Activated CD8-positive, alpha-beta memory T cell treated with anti-CD3 and anti-CD28 coated beads, Interleukin-2, amount 10 ng/mL, durations not matched to agents 7 days and 5 days (primary cell): ENCODE measurements at regions not wholly inside any gene's neighbourhood (a gene's known extent, or its start where the extent isn't known, plus 50 kb on each side); places are given as distances from the start of the nearest gene placed in this dataset.

Source experiments
- ATAC-seq: fragments of 150-1000 bp; cut with Tn5 transposase; one replicate; pipeline ENCODE4 v1.10.0; 2021; ENCODE audit warnings: moderate library complexity
- CTCF ChIA-PET: fragments of 350-600 bp; sonication (Branson Sonifier 250); formaldehyde crosslinking; loops from one replicate; lab custom pipeline; 2021; ENCODE audit warnings: antibody characterized with exemption; lab: Charles Lee
- DNase-seq: peaks from one replicate; pipeline ENCODE4 v3.0.0-alpha.2; 2020
- H3K27ac Mint-ChIP-seq: one replicate; pipeline ENCODE4 v1.8.0; 2021; ENCODE audit warnings: mild to moderate bottlenecking, mixed read lengths
- H3K27me3 Mint-ChIP-seq: one replicate; pipeline ENCODE4 v1.8.0; 2021; ENCODE audit warnings: mixed read lengths
- H3K36me3 Mint-ChIP-seq: one replicate; pipeline ENCODE4 v1.8.0; 2021; ENCODE audit warnings: mild to moderate bottlenecking, mixed read lengths
- H3K4me1 Mint-ChIP-seq: one replicate; pipeline ENCODE4 v1.8.0; 2021; ENCODE audit warnings: mixed read lengths
- H3K4me3 Mint-ChIP-seq: one replicate; pipeline ENCODE4 v1.8.0; 2021; ENCODE audit warnings: mild to moderate bottlenecking, moderate library complexity, mixed read lengths
- H3K9me3 Mint-ChIP-seq: one replicate; pipeline ENCODE4 v1.8.0; 2022; ENCODE audit warnings: low read depth, mixed read lengths

GRCh38 chr5:166398131-166398530, 1893.3 kb upstream of the WWC1 start:
- CTCF ChIA-PET, result no interaction called here
- DNase-seq, result no peak
- no peaks in the 10 kb centered on the region for H3K36me3 Mint-ChIP-seq
- no peak overlapping the region for H3K27ac Mint-ChIP-seq
- ATAC-seq, result no peak
- no peak overlapping the region for H3K4me3 Mint-ChIP-seq
- H3K9me3 Mint-ChIP-seq, result peaks cover 12% of the 10 kb centered on the region
- H3K4me1 Mint-ChIP-seq, result no peaks in the 10 kb centered on the region
- no peaks in the 10 kb centered on the region for H3K27me3 Mint-ChIP-seq

- no peaks in the 10 kb centered on the region for H3K4me1 Mint-ChIP-seq
- CTCF ChIA-PET, result no interaction called here
- H3K4me3 Mint-ChIP-seq, result no peak overlapping the region
- H3K36me3 Mint-ChIP-seq, result no peaks in the 10 kb centered on the region
- H3K27me3 Mint-ChIP-seq, result no peaks in the 10 kb centered on the region
- DNase-seq (no peak), ATAC-seq (no peak)
- no peak overlapping the region for H3K27ac Mint-ChIP-seq
- H3K9me3 Mint-ChIP-seq, result peaks cover 10% of the 10 kb centered on the region
Observed at GRCh38 chr5:166399781-166400180, 1891.7 kb upstream of the WWC1 start.

GRCh38 chr5:166401391-166401790, 1890.1 kb upstream of the WWC1 start:
- no peaks in the 10 kb centered on the region for H3K36me3 Mint-ChIP-seq
- ATAC-seq (no peak), DNase-seq (no peak)
- no peak overlapping the region for H3K4me3 Mint-ChIP-seq
- no peak overlapping the region for H3K27ac Mint-ChIP-seq
- no peaks in the 10 kb centered on the region for H3K27me3 Mint-ChIP-seq
- CTCF ChIA-PET, result no interaction called here
- no peaks in the 10 kb centered on the region for H3K4me1 Mint-ChIP-seq
- peaks cover 10% of the 10 kb centered on the region for H3K9me3 Mint-ChIP-seq

- Mint-ChIP-seq H3K36me3 (no peaks in the 10 kb centered on the region), H3K27me3 (no peaks in the 10 kb centered on the region), H3K4me1 (no peaks in the 10 kb centered on the region), H3K27ac (no peak overlapping the region), H3K9me3 (peaks cover 16% of the 10 kb centered on the region), H3K4me3 (no peak overlapping the region)
- DNase-seq, result no peak
- CTCF ChIA-PET, result no interaction called here
- no peak for ATAC-seq
Observed at GRCh38 chr5:166412191-166412590, 1879.3 kb upstream of the WWC1 start.

GRCh38 chr5:166427211-166427610, 1864.2 kb upstream of the WWC1 start:
- no peaks in the 10 kb centered on the region for H3K36me3 Mint-ChIP-seq
- DNase-seq (no peak), ATAC-seq (no peak)
- CTCF ChIA-PET, result no interaction called here
- no peak overlapping the region for H3K27ac Mint-ChIP-seq
- H3K4me3 Mint-ChIP-seq, result no peak overlapping the region
- H3K9me3 Mint-ChIP-seq, result peaks cover 5% of the 10 kb centered on the region
- no peaks in the 10 kb centered on the region for H3K27me3 Mint-ChIP-seq
- no peaks in the 10 kb centered on the region for H3K4me1 Mint-ChIP-seq

- no peaks in the 10 kb centered on the region for H3K36me3 Mint-ChIP-seq
- DNase-seq (no peak), ATAC-seq (no peak)
- H3K27ac Mint-ChIP-seq, result no peak overlapping the region
- no peak overlapping the region for H3K4me3 Mint-ChIP-seq
- H3K27me3 Mint-ChIP-seq, result no peaks in the 10 kb centered on the region
- peaks cover 7% of the 10 kb centered on the region for H3K9me3 Mint-ChIP-seq
- CTCF ChIA-PET, result no interaction called here
- H3K4me1 Mint-ChIP-seq, result no peaks in the 10 kb centered on the region
Observed at GRCh38 chr5:166428264-166428803, 1863.1 kb upstream of the WWC1 start.

- H3K4me1 Mint-ChIP-seq, result no peaks in the 10 kb centered on the region
- H3K9me3 Mint-ChIP-seq, result peaks cover 11% of the 10 kb centered on the region
- no peak overlapping the region for H3K4me3 Mint-ChIP-seq
- H3K27ac Mint-ChIP-seq, result no peak overlapping the region
- ATAC-seq (no peak), DNase-seq (no peak)
- H3K27me3 Mint-ChIP-seq, result no peaks in the 10 kb centered on the region
- H3K36me3 Mint-ChIP-seq, result no peaks in the 10 kb centered on the region
- CTCF ChIA-PET, result no interaction called here
Observed at GRCh38 chr5:166430491-166431319, 1860.7 kb upstream of the WWC1 start.

- Mint-ChIP-seq H3K36me3 (no peaks in the 10 kb centered on the region), H3K9me3 (peaks cover 11% of the 10 kb centered on the region), H3K4me3 (no peak overlapping the region), H3K4me1 (no peaks in the 10 kb centered on the region), H3K27me3 (no peaks in the 10 kb centered on the region), H3K27ac (no peak overlapping the region)
- DNase-seq, result no peak
- CTCF ChIA-PET, result no interaction called here
- no peak for ATAC-seq
Observed at GRCh38 chr5:166431456-166431855, 1860.0 kb upstream of the WWC1 start.

- CTCF ChIA-PET, result no interaction called here
- no peak for DNase-seq
- H3K36me3 Mint-ChIP-seq, result no peaks in the 10 kb centered on the region
- no peak overlapping the region for H3K27ac Mint-ChIP-seq
- H3K27me3 Mint-ChIP-seq, result no peaks in the 10 kb centered on the region
- H3K9me3 Mint-ChIP-seq, result peaks cover 10% of the 10 kb centered on the region
- H3K4me3 Mint-ChIP-seq, result no peak overlapping the region
- ATAC-seq, result no peak
- no peaks in the 10 kb centered on the region for H3K4me1 Mint-ChIP-seq
Observed at GRCh38 chr5:166433679-166434078, 1857.8 kb upstream of the WWC1 start.

- H3K4me1 Mint-ChIP-seq, result no peaks in the 10 kb centered on the region
- H3K9me3 Mint-ChIP-seq, result peaks cover 6% of the 10 kb centered on the region
- H3K27me3 Mint-ChIP-seq, result no peaks in the 10 kb centered on the region
- no peak for DNase-seq
- H3K4me3 Mint-ChIP-seq, result no peak overlapping the region
- no peak for ATAC-seq
- no peaks in the 10 kb centered on the region for H3K36me3 Mint-ChIP-seq
- CTCF ChIA-PET, result no interaction called here
- H3K27ac Mint-ChIP-seq, result no peak overlapping the region
Observed at GRCh38 chr5:166436872-166437271, 1854.6 kb upstream of the WWC1 start.

GRCh38 chr5:166486348-166486747, 1805.1 kb upstream of the WWC1 start:
- Mint-ChIP-seq H3K27ac (no peak overlapping the region), H3K4me1 (no peaks in the 10 kb centered on the region), H3K27me3 (no peaks in the 10 kb centered on the region), H3K9me3 (peaks cover 13% of the 10 kb centered on the region), H3K4me3 (no peak overlapping the region), H3K36me3 (no peaks in the 10 kb centered on the region)
- CTCF ChIA-PET, result no interaction called here
- no peak for DNase-seq
- no peak for ATAC-seq

GRCh38 chr5:166488560-166488959, 1802.9 kb upstream of the WWC1 start:
- H3K4me3 Mint-ChIP-seq, result no peak overlapping the region
- ATAC-seq, result no peak
- no peaks in the 10 kb centered on the region for H3K4me1 Mint-ChIP-seq
- H3K27ac Mint-ChIP-seq, result no peak overlapping the region
- CTCF ChIA-PET, result no interaction called here
- peaks cover 13% of the 10 kb centered on the region for H3K9me3 Mint-ChIP-seq
- no peaks in the 10 kb centered on the region for H3K27me3 Mint-ChIP-seq
- no peaks in the 10 kb centered on the region for H3K36me3 Mint-ChIP-seq
- DNase-seq, result no peak

- ATAC-seq (no peak), DNase-seq (no peak)
- CTCF ChIA-PET, result no interaction called here
- Mint-ChIP-seq H3K4me1 (no peaks in the 10 kb centered on the region), H3K27ac (no peak overlapping the region), H3K27me3 (no peaks in the 10 kb centered on the region), H3K36me3 (no peaks in the 10 kb centered on the region), H3K9me3 (peaks cover 6% of the 10 kb centered on the region), H3K4me3 (no peak overlapping the region)
Observed at GRCh38 chr5:166493040-166493439, 1798.4 kb upstream of the WWC1 start.

GRCh38 chr5:166493612-166494011, 1797.8 kb upstream of the WWC1 start:
- H3K36me3 Mint-ChIP-seq, result no peaks in the 10 kb centered on the region
- H3K4me1 Mint-ChIP-seq, result no peaks in the 10 kb centered on the region
- CTCF ChIA-PET, result no interaction called here
- H3K9me3 Mint-ChIP-seq, result peaks cover 4% of the 10 kb centered on the region
- no peak overlapping the region for H3K4me3 Mint-ChIP-seq
- no peak for DNase-seq
- ATAC-seq, result no peak
- H3K27ac Mint-ChIP-seq, result no peak overlapping the region
- H3K27me3 Mint-ChIP-seq, result no peaks in the 10 kb centered on the region
